ENCODE measurements at regions not wholly inside any gene's neighbourhood (a gene's known extent, or its start where the extent isn't known, plus 50 kb on each side); places are given as distances from the start of the nearest gene placed in this dataset.

DNA sequence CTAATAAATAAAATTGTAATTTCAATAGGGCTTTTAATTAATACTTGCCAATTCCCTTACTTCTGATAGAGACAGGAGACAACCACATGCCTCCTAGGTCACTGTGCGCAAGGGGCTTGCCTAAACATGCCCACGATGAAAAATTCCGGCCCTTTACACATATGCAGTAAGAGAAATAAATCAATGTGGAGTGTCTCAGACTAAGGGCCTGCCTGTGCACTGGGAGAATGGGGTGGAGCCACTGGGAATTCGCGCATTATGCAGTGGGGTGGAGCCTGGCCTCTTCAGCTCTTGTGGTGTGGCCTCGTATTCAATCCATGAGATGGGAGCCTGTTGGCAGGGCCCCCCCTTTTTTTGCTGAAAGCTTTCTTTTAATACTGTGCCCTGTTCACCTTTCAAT lies 484.5 kb downstream of the PDGFC start:
- TF ChIP-seq EGR1 (IDR thresholded peaks at IDR 0.05) (no peak), EP300 (IDR thresholded peaks at IDR 0.05; ENCODE audit: borderline replicate concordance) (no peak), RAD21 (IDR thresholded peaks at IDR 0.05; ENCODE audit: low read depth) (no peak)

Data from Ishikawa (cell line).